IPS-18a (cell line): ENCODE measurements at regions not wholly inside any gene's neighbourhood (a gene's known extent, or its start where the extent isn't known, plus 50 kb on each side); places are given as distances from the start of the nearest gene placed in this dataset.

Experiments
- H3K27ac ChIP-seq: one replicate; pipeline ENCODE4 v1.5.1; 2013; ENCODE audit warnings: low read length
- H3K27me3 ChIP-seq: one replicate; pipeline ENCODE4 v1.6.1; 2013; ENCODE audit warnings: mild to moderate bottlenecking, low read length; ENCODE audit not compliant: control insufficient read depth, insufficient read depth
- H3K36me3 ChIP-seq: one replicate; pipeline ENCODE4 v1.6.1; 2013; ENCODE audit warnings: low read depth, low read length; ENCODE audit not compliant: control insufficient read depth
- H3K4me1 ChIP-seq: one replicate; pipeline ENCODE4 v1.6.1; 2013; ENCODE audit warnings: low read depth, low read length; ENCODE audit not compliant: control insufficient read depth
- H3K4me3 ChIP-seq: one replicate; pipeline ENCODE4 v1.5.1; 2013; ENCODE audit warnings: low read length
- H3K9ac ChIP-seq: one replicate; pipeline ENCODE4 v1.6.1; 2013; ENCODE audit warnings: mild to moderate bottlenecking, low read length, moderate library complexity
- H3K9me3 ChIP-seq: one replicate; pipeline ENCODE4 v1.6.1; 2013; ENCODE audit warnings: low read depth, low read length; ENCODE audit not compliant: control insufficient read depth

DNA sequence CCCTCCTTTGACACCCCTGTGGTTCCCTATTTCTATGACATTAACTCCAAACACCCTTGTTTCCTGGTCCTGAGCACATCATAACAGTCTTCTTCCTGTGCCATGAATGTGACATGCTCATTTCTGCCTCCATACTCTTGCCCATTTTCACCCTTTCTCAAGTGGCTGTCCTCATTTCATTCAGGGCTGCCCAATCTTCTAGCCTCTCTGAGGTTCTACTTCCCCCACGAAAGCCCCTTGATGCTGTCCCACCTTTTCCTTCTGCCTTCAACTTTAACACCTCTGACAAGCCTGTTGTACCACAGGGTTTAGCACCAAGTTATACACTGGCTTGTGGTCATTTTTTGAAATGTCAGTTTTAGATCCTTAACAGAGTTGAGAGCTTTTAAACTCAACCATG, 136.2 kb upstream of the BOD1L1 start:
- no peaks in the 10 kb centered on the region for H3K36me3 ChIP-seq
- H3K4me1 ChIP-seq: no peaks in the 10 kb centered on the region
- H3K27me3 ChIP-seq: no peaks in the 10 kb centered on the region
- H3K27ac ChIP-seq: no peak overlapping the region
- peaks cover 9% of the 10 kb centered on the region for H3K9me3 ChIP-seq
- no peak overlapping the region for H3K9ac ChIP-seq
- no peak overlapping the region for H3K4me3 ChIP-seq

- Histone ChIP-seq H3K4me3 (no peak overlapping the region), H3K9me3 (peaks cover 6% of the 10 kb centered on the region), H3K9ac (no peak overlapping the region), H3K36me3 (no peaks in the 10 kb centered on the region), H3K27ac (no peak overlapping the region), H3K4me1 (no peaks in the 10 kb centered on the region), H3K27me3 (no peaks in the 10 kb centered on the region)
Observed at GRCh38 chr4:13765539-13765938, 138.0 kb upstream of the BOD1L1 start.

- Histone ChIP-seq H3K4me3 (no peak overlapping the region), H3K4me1 (no peaks in the 10 kb centered on the region), H3K27me3 (no peaks in the 10 kb centered on the region), H3K9ac (no peak overlapping the region), H3K36me3 (no peaks in the 10 kb centered on the region), H3K9me3 (peaks cover 9% of the 10 kb centered on the region), H3K27ac (no peak overlapping the region)
Observed at GRCh38 chr4:13766761-13767540, 139.4 kb upstream of the BOD1L1 start.

DNA sequence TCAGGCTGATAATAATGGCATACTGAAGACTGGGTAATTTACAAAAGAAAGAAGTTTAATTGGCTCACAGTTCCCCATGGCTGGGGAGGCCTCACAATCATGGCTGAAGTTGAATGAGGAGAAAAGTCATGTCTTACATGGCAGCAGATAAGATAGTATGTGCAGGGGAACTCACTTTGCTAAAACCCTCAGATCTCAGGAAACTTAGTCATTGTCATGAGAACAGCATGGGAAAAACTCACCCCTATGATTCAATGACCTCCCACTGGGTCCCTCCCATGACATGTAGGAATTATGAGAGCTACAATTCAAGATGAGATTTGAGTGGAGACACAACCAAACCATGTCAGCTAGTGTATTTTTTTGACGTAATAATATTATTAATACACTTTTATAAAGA, 149.8 kb upstream of the BOD1L1 start:
- H3K4me3 ChIP-seq: no peak overlapping the region
- H3K4me1 ChIP-seq: no peaks in the 10 kb centered on the region
- H3K36me3 ChIP-seq: no peaks in the 10 kb centered on the region
- no peak overlapping the region for H3K9ac ChIP-seq
- H3K27me3 ChIP-seq: no peaks in the 10 kb centered on the region
- H3K27ac ChIP-seq: no peak overlapping the region
- H3K9me3 ChIP-seq: peaks cover 7% of the 10 kb centered on the region

- Histone ChIP-seq H3K9ac (no peak overlapping the region), H3K36me3 (no peaks in the 10 kb centered on the region), H3K27me3 (no peaks in the 10 kb centered on the region), H3K4me3 (no peak overlapping the region), H3K9me3 (peaks cover 7% of the 10 kb centered on the region), H3K27ac (no peak overlapping the region), H3K4me1 (no peaks in the 10 kb centered on the region)
Observed at GRCh38 chr4:13778367-13778766, 150.8 kb upstream of the BOD1L1 start.

DNA sequence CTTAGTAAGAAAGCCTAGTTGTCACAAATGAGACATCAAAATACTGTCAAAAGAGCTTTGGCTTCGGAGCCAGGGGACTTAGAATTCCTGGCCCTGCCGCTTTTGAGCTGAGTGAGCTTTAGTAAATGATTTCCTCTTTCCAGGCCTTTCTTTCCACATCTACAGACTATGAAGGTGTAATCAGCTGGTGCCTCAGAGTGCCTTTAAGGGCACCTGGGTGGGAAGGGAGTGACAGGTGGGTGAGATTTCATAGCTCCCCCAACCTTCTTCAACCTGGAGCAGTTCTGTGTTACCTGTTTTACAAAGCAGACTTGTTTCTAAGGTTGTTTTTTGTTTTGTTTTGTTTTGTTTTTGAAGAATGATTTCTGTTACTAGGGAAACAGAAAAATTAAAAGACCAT, 154.7 kb upstream of the BOD1L1 start:
- H3K9me3 ChIP-seq: no peaks in the 10 kb centered on the region
- H3K4me1 ChIP-seq: no peaks in the 10 kb centered on the region
- no peaks in the 10 kb centered on the region for H3K36me3 ChIP-seq
- no peak overlapping the region for H3K27ac ChIP-seq
- no peak overlapping the region for H3K4me3 ChIP-seq
- no peak overlapping the region for H3K9ac ChIP-seq
- no peaks in the 10 kb centered on the region for H3K27me3 ChIP-seq

DNA sequence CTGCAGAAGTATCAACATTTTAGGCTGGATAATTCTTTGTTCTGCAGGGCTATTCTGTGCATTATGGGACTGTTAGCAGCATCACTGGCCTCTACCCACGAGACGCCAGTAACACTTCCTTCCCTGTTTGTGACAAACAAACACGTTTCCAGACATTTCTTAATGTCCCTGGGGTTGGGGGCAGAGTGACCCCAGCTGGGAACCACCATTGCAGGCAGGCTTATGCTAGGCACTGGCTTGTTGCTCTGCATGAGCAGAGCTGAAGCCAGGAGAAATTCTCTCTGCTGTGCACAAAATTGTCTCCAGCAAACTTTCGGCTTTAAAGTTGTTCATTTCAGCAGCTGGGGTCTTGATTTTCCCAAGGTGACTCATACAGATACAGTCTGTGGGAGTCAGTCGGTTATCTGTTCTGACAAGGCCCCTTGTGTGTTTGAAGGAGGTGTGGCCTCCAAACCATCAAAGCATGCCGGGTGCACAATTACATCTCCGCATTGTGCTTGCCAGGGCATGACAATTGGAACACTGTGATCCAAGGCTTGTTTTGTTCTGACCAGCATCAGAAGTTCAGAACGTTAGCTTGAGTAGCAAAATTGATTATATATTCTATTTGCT, 156.4 kb upstream of the BOD1L1 start:
- no peaks in the 10 kb centered on the region for H3K9me3 ChIP-seq
- H3K27me3 ChIP-seq: no peaks in the 10 kb centered on the region
- H3K4me1 ChIP-seq: no peaks in the 10 kb centered on the region
- H3K9ac ChIP-seq: no peak overlapping the region
- H3K36me3 ChIP-seq: no peaks in the 10 kb centered on the region
- no peak overlapping the region for H3K4me3 ChIP-seq
- H3K27ac ChIP-seq: no peak overlapping the region

- H3K9ac ChIP-seq: no peak overlapping the region
- H3K27ac ChIP-seq: no peak overlapping the region
- no peaks in the 10 kb centered on the region for H3K36me3 ChIP-seq
- H3K4me3 ChIP-seq: no peak overlapping the region
- no peaks in the 10 kb centered on the region for H3K9me3 ChIP-seq
- no peaks in the 10 kb centered on the region for H3K27me3 ChIP-seq
- no peaks in the 10 kb centered on the region for H3K4me1 ChIP-seq
Observed at GRCh38 chr4:13793020-13793710, 165.6 kb upstream of the BOD1L1 start.

DNA sequence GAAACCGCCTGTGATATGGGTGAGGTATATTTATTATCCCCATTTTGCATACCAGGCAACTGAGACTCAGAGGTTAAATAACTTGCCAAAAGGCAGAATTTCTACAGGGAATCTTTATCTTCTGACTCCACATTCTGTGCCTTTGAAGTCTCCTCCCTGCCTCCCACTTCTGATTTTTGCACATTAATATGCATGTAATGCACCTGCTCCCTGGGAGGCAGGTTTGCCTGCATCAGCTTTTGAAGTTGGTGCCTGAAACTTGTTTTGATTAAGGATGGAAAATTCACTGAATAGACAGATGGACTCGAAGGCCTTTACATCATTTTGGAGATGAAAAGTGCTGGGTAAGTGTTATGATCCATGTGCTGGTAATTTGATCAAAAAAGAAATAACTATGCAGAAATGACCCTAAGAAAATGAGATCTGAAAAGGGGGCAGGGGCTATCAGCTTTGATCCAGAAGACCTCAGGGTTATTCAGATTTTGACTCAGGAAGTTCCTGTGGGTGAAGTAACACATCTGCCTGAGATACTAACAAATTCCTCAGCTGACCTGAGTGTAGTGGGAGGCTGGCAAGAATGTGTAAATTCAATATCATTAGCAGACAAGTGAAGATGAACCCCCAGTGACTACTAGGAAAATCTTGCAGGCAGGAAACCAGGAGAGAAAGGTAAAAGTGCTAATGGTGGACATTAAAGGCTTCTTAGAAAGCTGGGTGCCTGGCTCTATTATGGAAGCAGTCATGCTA, 167.5 kb upstream of the BOD1L1 start:
- no peaks in the 10 kb centered on the region for H3K4me1 ChIP-seq
- H3K27ac ChIP-seq: no peak overlapping the region
- H3K9me3 ChIP-seq: peaks cover 3% of the 10 kb centered on the region
- no peaks in the 10 kb centered on the region for H3K36me3 ChIP-seq
- no peak overlapping the region for H3K9ac ChIP-seq
- H3K4me3 ChIP-seq: no peak overlapping the region
- no peaks in the 10 kb centered on the region for H3K27me3 ChIP-seq

- H3K4me1 ChIP-seq: no peaks in the 10 kb centered on the region
- H3K4me3 ChIP-seq: no peak overlapping the region
Observed at GRCh38 chr4:13797061-13797460, 169.5 kb upstream of the BOD1L1 start.

GRCh38 chr4:13815231-13815630, 187.7 kb upstream of the BOD1L1 start:
- Histone ChIP-seq H3K4me1 (no peaks in the 10 kb centered on the region), H3K9me3 (no peaks in the 10 kb centered on the region)

More at GRCh38 chr4:13797061-13797460, 169.5 kb upstream of the BOD1L1 start:
- no peaks in the 10 kb centered on the region for H3K36me3 ChIP-seq
- H3K27ac ChIP-seq: no peak overlapping the region
- H3K9me3 ChIP-seq: peaks cover 3% of the 10 kb centered on the region
- no peak overlapping the region for H3K9ac ChIP-seq
- H3K27me3 ChIP-seq: no peaks in the 10 kb centered on the region

More at GRCh38 chr4:13815231-13815630, 187.7 kb upstream of the BOD1L1 start:
- Histone ChIP-seq H3K4me3 (no peak overlapping the region), H3K27ac (no peak overlapping the region), H3K27me3 (no peaks in the 10 kb centered on the region), H3K36me3 (no peaks in the 10 kb centered on the region), H3K9ac (no peak overlapping the region)
